H1 (cell line): ENCODE measurements at regions not wholly inside any gene's neighbourhood (a gene's known extent, or its start where the extent isn't known, plus 50 kb on each side); places are given as distances from the start of the nearest gene placed in this dataset.

ENCODE experiments used
- BCL11A ChIP-seq, 2 experiments: IDR thresholded peaks; one replicate each; pipeline ENCODE4 v1.6.1; 2011; ENCODE audit warnings: low read depth in 2 of 2, low read length in 2 of 2, mild to moderate bottlenecking in 2 of 2
- EP300 ChIP-seq, 2 experiments: IDR thresholded peaks; 1 replicate in 1 of 2; 2 replicates in 1 of 2; pipeline ENCODE4 v1.6.1; 2011 to 2012; ENCODE audit warnings: low read depth in 2 of 2, low read length in 2 of 2, mild to moderate bottlenecking in 2 of 2, borderline replicate concordance in 1 of 2, inconsistent platforms in 1 of 2, moderate library complexity in 1 of 2
- POLR2A ChIP-seq, 2 experiments: IDR thresholded peaks; 1 replicate in 1 of 2; 2 replicates in 1 of 2; pipeline ENCODE4 v1.6.1; 2011; ENCODE audit warnings: low read depth in 2 of 2, low read length in 2 of 2, mild to moderate bottlenecking in 2 of 2; ENCODE audit errors: control extremely low read depth in 1 of 2
- TAF1 ChIP-seq: IDR thresholded peaks from 2 replicates; pipeline ENCODE4 v1.6.1; 2011; ENCODE audit warnings: mild to moderate bottlenecking, low read depth, low read length
- TF ChIP-seq, protein P1 (sequence below), 3 experiments: IDR thresholded peaks; 1 replicate in 2 of 3; 2 replicates in 1 of 3; pipeline versions ENCODE4 v1.5.1 to v1.6.1; 2011; ENCODE audit warnings: low read length in 3 of 3, mild to moderate bottlenecking in 3 of 3, inconsistent platforms in 2 of 3, low read depth in 1 of 3, moderate library complexity in 1 of 3; ENCODE audit not compliant: insufficient read depth in 1 of 3; ENCODE audit errors: control extremely low read depth in 1 of 3

DNA sequence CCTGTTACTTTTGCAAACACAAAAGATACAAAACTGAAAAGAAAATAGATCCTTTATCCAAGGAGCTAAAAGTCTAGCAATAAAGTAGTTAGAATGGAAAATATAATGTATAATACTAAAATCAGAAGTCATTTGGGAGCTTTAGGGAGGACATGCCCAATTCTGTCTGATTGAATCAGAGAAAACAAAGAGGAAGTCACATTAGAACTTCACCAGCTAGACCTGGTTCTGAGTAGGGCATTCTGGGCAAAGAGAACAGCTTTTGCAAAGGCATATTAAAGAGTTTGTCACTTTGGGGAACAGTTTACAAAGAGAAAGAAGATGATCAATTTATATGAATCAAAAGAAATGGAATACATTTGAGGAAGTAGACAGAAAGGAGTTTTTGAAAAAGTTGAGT is 107.0 kb upstream of the PRSS1 start:
- TF ChIP-seq POLR2A (IDR thresholded peaks at IDR 0.05; ENCODE audit: control extremely low read depth in 1 of 2, low read depth in 2 of 2, low read length in 2 of 2) (no peak), EP300 (IDR thresholded peaks at IDR 0.05; ENCODE audit: borderline replicate concordance in 1 of 2, low read depth in 2 of 2, low read length in 2 of 2) (no peak), TAF1 (no peak), BCL11A (IDR thresholded peaks at IDR 0.05; ENCODE audit: low read depth in 2 of 2, low read length in 2 of 2) (no peak)
- TF ChIP-seq, protein P1, sequence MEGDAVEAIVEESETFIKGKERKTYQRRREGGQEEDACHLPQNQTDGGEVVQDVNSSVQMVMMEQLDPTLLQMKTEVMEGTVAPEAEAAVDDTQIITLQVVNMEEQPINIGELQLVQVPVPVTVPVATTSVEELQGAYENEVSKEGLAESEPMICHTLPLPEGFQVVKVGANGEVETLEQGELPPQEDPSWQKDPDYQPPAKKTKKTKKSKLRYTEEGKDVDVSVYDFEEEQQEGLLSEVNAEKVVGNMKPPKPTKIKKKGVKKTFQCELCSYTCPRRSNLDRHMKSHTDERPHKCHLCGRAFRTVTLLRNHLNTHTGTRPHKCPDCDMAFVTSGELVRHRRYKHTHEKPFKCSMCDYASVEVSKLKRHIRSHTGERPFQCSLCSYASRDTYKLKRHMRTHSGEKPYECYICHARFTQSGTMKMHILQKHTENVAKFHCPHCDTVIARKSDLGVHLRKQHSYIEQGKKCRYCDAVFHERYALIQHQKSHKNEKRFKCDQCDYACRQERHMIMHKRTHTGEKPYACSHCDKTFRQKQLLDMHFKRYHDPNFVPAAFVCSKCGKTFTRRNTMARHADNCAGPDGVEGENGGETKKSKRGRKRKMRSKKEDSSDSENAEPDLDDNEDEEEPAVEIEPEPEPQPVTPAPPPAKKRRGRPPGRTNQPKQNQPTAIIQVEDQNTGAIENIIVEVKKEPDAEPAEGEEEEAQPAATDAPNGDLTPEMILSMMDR (IDR thresholded peaks at IDR 0.05; ENCODE audit: control extremely low read depth in 1 of 3, insufficient read depth in 1 of 3, low read depth in 1 of 3, low read length in 3 of 3): no peak
